ENCODE measurements at regions not wholly inside any gene's neighbourhood (a gene's known extent, or its start where the extent isn't known, plus 50 kb on each side); places are given as distances from the start of the nearest gene placed in this dataset.

- H3K79me2 ChIP-seq (ENCODE audit: control insufficient read depth, insufficient read depth, low read length): no peaks in the 10 kb centered on the region
- no peaks in the 10 kb centered on the region for H3K9me3 ChIP-seq (replicated peaks; ENCODE audit: control insufficient read depth, insufficient read depth, low read length)
- no TSS peak for BruUV-seq (replicated peaks)
- no peak overlapping the region for H3K27ac ChIP-seq (ENCODE audit: insufficient read depth, low read depth, low read length)
- H3K9ac ChIP-seq (replicated peaks; ENCODE audit: extremely low read depth, insufficient read depth, low read length): no peak overlapping the region
- no peaks in the 10 kb centered on the region for H3K27me3 ChIP-seq (ENCODE audit: control insufficient read depth in 2 of 2, insufficient read depth in 2 of 2, low read length in 2 of 2)
- no peak for DNase-seq (ENCODE audit: low read depth, low spot score)
- H3K36me3 ChIP-seq (ENCODE audit: control insufficient read depth in 2 of 2, extremely low read depth in 1 of 2, insufficient read depth in 2 of 2, low read length in 2 of 2): no peaks in the 10 kb centered on the region
- H3K4me2 ChIP-seq (ENCODE audit: insufficient read depth, low read length): no peak overlapping the region
- no peaks in the 10 kb centered on the region for H4K20me1 ChIP-seq (replicated peaks; ENCODE audit: control insufficient read depth, extremely low read depth, insufficient read depth, low read length)
- H3K4me3 ChIP-seq (replicated peaks in 1 of 3; ENCODE audit: insufficient read depth in 1 of 3, low read depth in 1 of 3, low read length in 3 of 3): no peak overlapping the region
- no peaks in the 10 kb centered on the region for H3K9me1 ChIP-seq (replicated peaks; ENCODE audit: control insufficient read depth, extremely low read depth, insufficient read depth, low read length)
- ChIA-PET CTCF (interaction anchor here (0.7 to 0.8 kb wide), 2 partner anchors 9 to 10 kb away, joined by 3 to 4 read pairs; no protein-coding TSS in a partner anchor), POLR2A (no interaction called here)
- FAIRE-seq: no peak
- no peaks in the 10 kb centered on the region for H3K4me1 ChIP-seq (ENCODE audit: control insufficient read depth, extremely low read depth, insufficient read depth, low read length)
- intact Hi-C loops (cut with micrococcal nuclease) (no loop called here), dilution Hi-C loops (cut with MboI; ENCODE audit: extremely low pct_ligation_motif_present, low sequenced_read_pairs) (no loop called here)
- TF ChIP-seq JUN (IDR thresholded peaks at IDR 0.05; ENCODE audit: borderline replicate concordance, insufficient read depth, insufficient read length, low read depth): no peak
- TF ChIP-seq CTCF (IDR thresholded peaks at IDR 0.05; ENCODE audit: extremely low read depth in 1 of 2, insufficient read depth in 1 of 2, low read depth in 1 of 2, low read length in 2 of 2): no peak
- no peak for TF ChIP-seq MAX (IDR thresholded peaks at IDR 0.05; ENCODE audit: insufficient read depth, insufficient read length)
- TF ChIP-seq POLR2A (IDR thresholded peaks at IDR 0.05; ENCODE audit: low read depth, low read length): no peak
- TF ChIP-seq EZH2 (IDR thresholded peaks at IDR 0.05; ENCODE audit: borderline replicate concordance, low read depth, low read length, severe bottlenecking): no peak
- no peak for TF ChIP-seq GATA2 (IDR thresholded peaks at IDR 0.05; ENCODE audit: insufficient read depth, insufficient read length, low read depth, low read length)
- TF ChIP-seq MYC (IDR thresholded peaks at IDR 0.05; ENCODE audit: low read depth, low read length): no peak
- TF ChIP-seq POLR2AphosphoS5 (IDR thresholded peaks at IDR 0.05; ENCODE audit: insufficient read depth, low read depth, low read length): no peak
- no peak for TF ChIP-seq FOS (IDR thresholded peaks at IDR 0.05; ENCODE audit: borderline replicate concordance, insufficient read depth, low read length)
- no peak overlapping the region for H2AFZ ChIP-seq (ENCODE audit: low read depth, low read length)
Observed at GRCh38 chr5:147998704-147999103, 65.1 kb upstream of the SPINK5 start.

Measured in endothelial cell of umbilical vein (primary cell).